ENCODE measurements at regions not wholly inside any gene's neighbourhood (a gene's known extent, or its start where the extent isn't known, plus 50 kb on each side); places are given as distances from the start of the nearest gene placed in this dataset.

- TF ChIP-seq POLR2A (IDR thresholded peaks at IDR 0.05): no peak
- TF ChIP-seq CTCF (IDR thresholded peaks at IDR 0.05): no peak
Observed at GRCh38 chr5:6195711-6196358, 182.5 kb downstream of the MED10 start.
